22Rv1 (cell line): ENCODE measurements at regions not wholly inside any gene's neighbourhood (a gene's known extent, or its start where the extent isn't known, plus 50 kb on each side); places are given as distances from the start of the nearest gene placed in this dataset.

Source experiments
- ZFX ChIP-seq: fragments of 450-650 bp; IDR thresholded peaks from 2 replicates; pipeline ENCODE4 v1.6.1; 2017; ENCODE audit warnings: antibody characterized with exemption, borderline replicate concordance
- TF ChIP-seq, protein P1 (sequence below): fragments of 450-650 bp; IDR thresholded peaks from 2 replicates; pipeline ENCODE4 v1.5.1; 2017; ENCODE audit warnings: mild to moderate bottlenecking

GRCh38 chr2:211248841-211249240, 692.4 kb downstream of the CPS1 start:
- TF ChIP-seq, protein P1, sequence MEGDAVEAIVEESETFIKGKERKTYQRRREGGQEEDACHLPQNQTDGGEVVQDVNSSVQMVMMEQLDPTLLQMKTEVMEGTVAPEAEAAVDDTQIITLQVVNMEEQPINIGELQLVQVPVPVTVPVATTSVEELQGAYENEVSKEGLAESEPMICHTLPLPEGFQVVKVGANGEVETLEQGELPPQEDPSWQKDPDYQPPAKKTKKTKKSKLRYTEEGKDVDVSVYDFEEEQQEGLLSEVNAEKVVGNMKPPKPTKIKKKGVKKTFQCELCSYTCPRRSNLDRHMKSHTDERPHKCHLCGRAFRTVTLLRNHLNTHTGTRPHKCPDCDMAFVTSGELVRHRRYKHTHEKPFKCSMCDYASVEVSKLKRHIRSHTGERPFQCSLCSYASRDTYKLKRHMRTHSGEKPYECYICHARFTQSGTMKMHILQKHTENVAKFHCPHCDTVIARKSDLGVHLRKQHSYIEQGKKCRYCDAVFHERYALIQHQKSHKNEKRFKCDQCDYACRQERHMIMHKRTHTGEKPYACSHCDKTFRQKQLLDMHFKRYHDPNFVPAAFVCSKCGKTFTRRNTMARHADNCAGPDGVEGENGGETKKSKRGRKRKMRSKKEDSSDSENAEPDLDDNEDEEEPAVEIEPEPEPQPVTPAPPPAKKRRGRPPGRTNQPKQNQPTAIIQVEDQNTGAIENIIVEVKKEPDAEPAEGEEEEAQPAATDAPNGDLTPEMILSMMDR: no peak
- no peak for TF ChIP-seq ZFX
